ENCODE measurements at regions not wholly inside any gene's neighbourhood (a gene's known extent, or its start where the extent isn't known, plus 50 kb on each side); places are given as distances from the start of the nearest gene placed in this dataset.

DNA sequence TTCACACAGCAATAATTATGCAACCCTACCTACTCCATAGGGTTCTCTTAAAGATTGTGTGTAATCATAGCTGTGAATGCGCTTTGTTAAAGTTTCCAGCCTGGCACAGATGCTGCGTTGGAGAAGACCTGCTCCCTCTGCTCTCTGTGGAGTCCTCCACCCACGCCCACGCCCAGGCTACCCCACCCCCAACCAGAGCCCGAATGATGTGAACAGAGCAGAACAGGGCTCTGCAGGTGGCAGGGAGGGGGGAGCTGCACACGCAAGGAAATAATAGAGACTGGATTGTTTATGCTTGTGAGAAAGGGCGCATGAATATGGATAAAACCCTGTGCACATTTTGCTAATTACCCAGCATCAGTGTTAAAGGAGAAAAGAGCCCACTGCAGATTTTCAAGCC, 447.5 kb downstream of the BCL11A start:
- Histone ChIP-seq H3K4me1 (ENCODE audit: control insufficient read depth, insufficient read depth, low read length) (no peaks in the 10 kb centered on the region), H3K27ac (ENCODE audit: low read depth, low read length) (no peak overlapping the region), H3K4me3 (ENCODE audit: low read length) (no peak overlapping the region), H3K9me3 (ENCODE audit: control insufficient read depth, low read length) (no peaks in the 10 kb centered on the region), H3K27me3 (ENCODE audit: control insufficient read depth, insufficient read depth, low read length, poor library complexity, severe bottlenecking) (peaks cover 5% of the 10 kb centered on the region), H3K9ac (ENCODE audit: extremely low read depth, low read length, poor library complexity, severe bottlenecking) (no peak overlapping the region), H3K36me3 (ENCODE audit: control insufficient read depth, insufficient read depth, low read length) (no peaks in the 10 kb centered on the region)
- 83 to 90% methylated on average over 2 to 7 of the region's 7 CpGs for WGBS, 2 experiments (ENCODE audit: insufficient coverage in 1 of 2, insufficient read length in 1 of 2)
- H3K36me3 Mint-ChIP-seq (ENCODE audit: low read depth): no peaks in the 10 kb centered on the region
- no peak for DNase-seq
- peaks cover 5% of the 10 kb centered on the region for H3K27me3 Mint-ChIP-seq (ENCODE audit: insufficient read depth)
- TF ChIP-seq, protein P1, sequence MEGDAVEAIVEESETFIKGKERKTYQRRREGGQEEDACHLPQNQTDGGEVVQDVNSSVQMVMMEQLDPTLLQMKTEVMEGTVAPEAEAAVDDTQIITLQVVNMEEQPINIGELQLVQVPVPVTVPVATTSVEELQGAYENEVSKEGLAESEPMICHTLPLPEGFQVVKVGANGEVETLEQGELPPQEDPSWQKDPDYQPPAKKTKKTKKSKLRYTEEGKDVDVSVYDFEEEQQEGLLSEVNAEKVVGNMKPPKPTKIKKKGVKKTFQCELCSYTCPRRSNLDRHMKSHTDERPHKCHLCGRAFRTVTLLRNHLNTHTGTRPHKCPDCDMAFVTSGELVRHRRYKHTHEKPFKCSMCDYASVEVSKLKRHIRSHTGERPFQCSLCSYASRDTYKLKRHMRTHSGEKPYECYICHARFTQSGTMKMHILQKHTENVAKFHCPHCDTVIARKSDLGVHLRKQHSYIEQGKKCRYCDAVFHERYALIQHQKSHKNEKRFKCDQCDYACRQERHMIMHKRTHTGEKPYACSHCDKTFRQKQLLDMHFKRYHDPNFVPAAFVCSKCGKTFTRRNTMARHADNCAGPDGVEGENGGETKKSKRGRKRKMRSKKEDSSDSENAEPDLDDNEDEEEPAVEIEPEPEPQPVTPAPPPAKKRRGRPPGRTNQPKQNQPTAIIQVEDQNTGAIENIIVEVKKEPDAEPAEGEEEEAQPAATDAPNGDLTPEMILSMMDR (conservative IDR thresholded peaks at IDR 0.05): no peak
- no peaks in the 10 kb centered on the region for H3K9me3 Mint-ChIP-seq
- H3K4me3 Mint-ChIP-seq: no peak overlapping the region
- no peak overlapping the region for H3K27ac Mint-ChIP-seq
- H3K4me1 Mint-ChIP-seq: no peaks in the 10 kb centered on the region

DNA sequence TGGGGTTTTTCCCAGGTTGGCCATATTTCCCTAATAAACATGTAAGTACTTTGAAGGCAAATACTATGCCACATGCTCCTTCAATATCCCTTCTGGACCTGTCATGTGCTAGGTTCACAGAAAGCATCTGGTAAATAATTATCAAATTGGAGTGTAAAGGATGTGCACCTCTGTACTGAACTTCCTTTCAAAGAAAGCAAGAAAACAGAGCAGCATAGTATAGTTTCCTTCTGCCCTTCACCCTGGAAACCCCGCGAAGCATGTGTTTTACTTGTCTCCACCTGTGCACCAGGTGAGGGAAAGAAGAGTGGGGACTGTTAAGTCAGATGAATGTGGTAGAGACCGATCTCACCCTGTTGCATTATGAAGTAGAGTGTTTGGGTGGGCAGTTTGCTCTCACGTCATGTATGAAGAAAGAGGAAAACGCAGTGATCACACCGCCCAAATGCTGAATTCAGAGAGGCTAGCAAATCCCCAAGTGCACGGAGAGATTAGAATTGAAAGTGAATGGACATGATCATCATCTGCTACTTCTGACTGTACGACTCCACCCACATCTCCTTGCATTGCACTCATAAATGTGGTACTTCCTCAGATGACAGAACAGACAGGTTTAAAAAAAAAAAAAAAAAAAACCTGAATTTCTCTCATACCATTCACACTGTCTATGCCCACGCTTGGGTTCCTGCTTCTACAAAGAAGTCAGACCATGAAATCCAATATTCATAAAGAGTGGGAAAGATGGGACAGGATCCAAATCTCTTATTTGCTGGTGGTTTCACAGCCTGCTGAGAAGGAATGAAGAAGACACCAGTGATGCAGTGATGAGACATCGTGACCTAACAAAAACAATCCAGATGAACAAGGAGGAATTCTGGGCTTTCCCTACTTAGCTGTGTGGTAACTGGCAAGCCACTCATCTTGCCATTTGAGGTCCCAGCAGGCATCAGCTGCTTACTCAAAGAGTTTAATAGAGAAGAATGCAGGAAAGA, 448.6 kb downstream of the BCL11A start:
- H3K9me3 ChIP-seq (ENCODE audit: control insufficient read depth, low read length): no peaks in the 10 kb centered on the region
- no peak for DNase-seq
- no peaks in the 10 kb centered on the region for H3K36me3 ChIP-seq (ENCODE audit: control insufficient read depth, insufficient read depth, low read length)
- H3K27ac ChIP-seq (ENCODE audit: low read depth, low read length): no peak overlapping the region
- TF ChIP-seq, protein P1 (conservative IDR thresholded peaks at IDR 0.05): no peak
- Mint-ChIP-seq H3K4me3 (no peak overlapping the region), H3K27ac (no peak overlapping the region), H3K36me3 (ENCODE audit: low read depth) (no peaks in the 10 kb centered on the region), H3K4me1 (no peaks in the 10 kb centered on the region), H3K9me3 (no peaks in the 10 kb centered on the region), H3K27me3 (ENCODE audit: insufficient read depth) (peaks cover 5% of the 10 kb centered on the region)
- H3K4me3 ChIP-seq (ENCODE audit: low read length): no peak overlapping the region
- 90 to 97% methylated on average over 7 to 10 of the region's 10 CpGs for WGBS, 2 experiments (ENCODE audit: insufficient coverage in 1 of 2, insufficient read length in 1 of 2)
- peaks cover 5% of the 10 kb centered on the region for H3K27me3 ChIP-seq (ENCODE audit: control insufficient read depth, insufficient read depth, low read length, poor library complexity, severe bottlenecking)
- no peaks in the 10 kb centered on the region for H3K4me1 ChIP-seq (ENCODE audit: control insufficient read depth, insufficient read depth, low read length)
- H3K9ac ChIP-seq (ENCODE audit: extremely low read depth, low read length, poor library complexity, severe bottlenecking): no peak overlapping the region

DNA sequence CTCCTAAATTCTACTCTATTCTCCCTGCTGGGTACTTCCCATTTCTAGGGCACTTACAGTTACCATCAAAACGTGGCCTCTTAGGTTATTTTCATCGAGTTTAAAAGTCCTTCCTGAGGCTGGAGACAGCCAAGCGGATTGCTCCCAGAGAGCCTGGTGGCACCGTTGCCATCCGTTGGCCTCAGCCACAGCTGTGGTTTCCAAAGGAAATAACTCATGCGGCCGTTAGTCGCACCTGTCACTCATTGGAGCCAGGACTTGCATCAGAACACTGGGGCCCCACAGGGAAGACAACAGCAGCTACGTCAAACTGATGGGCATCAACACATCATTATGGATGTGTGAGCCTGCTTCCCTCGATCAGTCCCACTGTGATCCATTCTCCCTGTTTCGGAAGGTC, 453.4 kb downstream of the BCL11A start:
- DNase-seq: no peak
- no peaks in the 10 kb centered on the region for H3K36me3 Mint-ChIP-seq (ENCODE audit: low read depth)
- H3K9ac ChIP-seq (ENCODE audit: extremely low read depth, low read length, poor library complexity, severe bottlenecking): no peak overlapping the region
- H3K27me3 ChIP-seq (ENCODE audit: control insufficient read depth, insufficient read depth, low read length, poor library complexity, severe bottlenecking): peaks cover 5% of the 10 kb centered on the region
- H3K9me3 Mint-ChIP-seq: no peaks in the 10 kb centered on the region
- H3K27me3 Mint-ChIP-seq (ENCODE audit: insufficient read depth): peaks cover 26% of the 10 kb centered on the region
- H3K9me3 ChIP-seq (ENCODE audit: control insufficient read depth, low read length): no peaks in the 10 kb centered on the region
- H3K4me1 ChIP-seq (ENCODE audit: control insufficient read depth, insufficient read depth, low read length): no peaks in the 10 kb centered on the region
- no peak overlapping the region for H3K4me3 Mint-ChIP-seq
- 81 to 91% methylated on average over 8 to 11 of the region's 11 CpGs for WGBS, 2 experiments (ENCODE audit: insufficient coverage in 1 of 2, insufficient read length in 1 of 2)
- TF ChIP-seq, protein P1 (conservative IDR thresholded peaks at IDR 0.05): no peak
- no peak overlapping the region for H3K27ac ChIP-seq (ENCODE audit: low read depth, low read length)
- no peaks in the 10 kb centered on the region for H3K4me1 Mint-ChIP-seq
- no peak overlapping the region for H3K27ac Mint-ChIP-seq
- H3K36me3 ChIP-seq (ENCODE audit: control insufficient read depth, insufficient read depth, low read length): no peaks in the 10 kb centered on the region
- no peak overlapping the region for H3K4me3 ChIP-seq (ENCODE audit: low read length)

Data from endodermal cell (in vitro differentiated cells).